ENCODE measurements at regions not wholly inside any gene's neighbourhood (a gene's known extent, or its start where the extent isn't known, plus 50 kb on each side); places are given as distances from the start of the nearest gene placed in this dataset.

- no peak for DNase-seq (ENCODE audit: low read depth in 2 of 2)
Measured at GRCh38 chr7:21092766-21093702, 306.3 kb upstream of the SP8 start.

GRCh38 chr7:21094589-21094988 is 307.9 kb upstream of the SP8 start:
- no peak for DNase-seq (ENCODE audit: low read depth in 2 of 2)

GRCh38 chr7:21099432-21099831 is 312.7 kb upstream of the SP8 start:
- DNase-seq (ENCODE audit: low read depth in 2 of 2) = no peak

- no peak for DNase-seq (ENCODE audit: low read depth in 2 of 2)
Measured at GRCh38 chr7:21099955-21100354, 313.3 kb upstream of the SP8 start.

- DNase-seq (ENCODE audit: low read depth in 2 of 2) = no peak
Measured at GRCh38 chr7:21101541-21101940, 314.9 kb upstream of the SP8 start.

- no peak for DNase-seq (ENCODE audit: low read depth in 2 of 2)
Measured at GRCh38 chr7:21103426-21104123, 316.9 kb upstream of the SP8 start.

- DNase-seq (ENCODE audit: low read depth in 2 of 2) = no peak
Measured at GRCh38 chr7:21104124-21104500, 317.4 kb upstream of the SP8 start.

GRCh38 chr7:21106296-21106732 is 319.6 kb upstream of the SP8 start:
- no peak for DNase-seq (ENCODE audit: low read depth in 2 of 2)

GRCh38 chr7:21107101-21107500 is 320.4 kb upstream of the SP8 start:
- DNase-seq (ENCODE audit: low read depth in 2 of 2) = no peak

- DNase-seq (ENCODE audit: low read depth in 2 of 2) = no peak
Measured at GRCh38 chr7:21108182-21108581, 319.7 kb upstream of the SP4 start.

GRCh38 chr7:21113609-21114415 is 314.1 kb upstream of the SP4 start:
- no peak for DNase-seq (ENCODE audit: low read depth in 2 of 2)

GRCh38 chr7:21123586-21123985 is 304.3 kb upstream of the SP4 start:
- no peak for DNase-seq (ENCODE audit: low read depth in 2 of 2)

- no peak for DNase-seq (ENCODE audit: low read depth in 2 of 2)
Measured at GRCh38 chr7:21125297-21125696, 302.6 kb upstream of the SP4 start.

- DNase-seq (ENCODE audit: low read depth in 2 of 2) = no peak
Measured at GRCh38 chr7:21128062-21128817, 299.6 kb upstream of the SP4 start.

- DNase-seq (ENCODE audit: low read depth in 2 of 2) = no peak
Measured at GRCh38 chr7:21131897-21132296, 296.0 kb upstream of the SP4 start.

GRCh38 chr7:21134631-21135030 is 293.3 kb upstream of the SP4 start:
- DNase-seq (ENCODE audit: low read depth in 2 of 2) = no peak

GRCh38 chr7:21135437-21135836 is 292.4 kb upstream of the SP4 start:
- no peak for DNase-seq (ENCODE audit: low read depth in 2 of 2)

- DNase-seq (ENCODE audit: low read depth in 2 of 2) = no peak
Measured at GRCh38 chr7:21137640-21138039, 290.2 kb upstream of the SP4 start.

- DNase-seq (ENCODE audit: low read depth in 2 of 2) = no peak
Measured at GRCh38 chr7:21140622-21141021, 287.3 kb upstream of the SP4 start.

GRCh38 chr7:21141476-21141875 is 286.4 kb upstream of the SP4 start:
- DNase-seq (ENCODE audit: low read depth in 2 of 2) = no peak

- no peak for DNase-seq (ENCODE audit: low read depth in 2 of 2)
Measured at GRCh38 chr7:21142081-21142480, 285.8 kb upstream of the SP4 start.

All from activated CD4-positive, alpha-beta T cell treated with anti-CD3 and anti-CD28 coated beads for 24 hours (primary cell).